GM12878 (cell line): ENCODE measurements at regions not wholly inside any gene's neighbourhood (a gene's known extent, or its start where the extent isn't known, plus 50 kb on each side); places are given as distances from the start of the nearest gene placed in this dataset.

ENCODE experiments used
- ATAC-seq: fragments of 200-7000 bp; cut with Tn5 transposase; 3 replicates; pipeline ENCODE4 v1.9.1; 2020; ENCODE audit warnings: mild to moderate bottlenecking, moderate library complexity
- BruUV-seq: library from RNA; stranded (reverse); fragments of 400-500 nt; replicated peaks from 2 replicates; lab custom pipeline; 2021; lab: Mats Ljungman, UMichigan
- CTCF ChIA-PET: fragments of 300-600 bp; sonication (Branson Sonifier 250); formaldehyde crosslinking; extraction: SDS; loops from one replicate; lab custom pipeline; 2021; ENCODE audit warnings: inconsistent platforms; lab: Yijun Ruan, JAX
- POLR2A ChIA-PET: fragments of 350-600 bp; formaldehyde crosslinking; extraction: SDS; loops from one replicate; lab custom pipeline; 2021; ENCODE audit warnings: inconsistent platforms; lab: Charles Lee
- RAD21 ChIA-PET: fragments of 300-600 bp; sonication (Branson Sonifier 250); formaldehyde crosslinking; loops from one replicate; lab custom pipeline; 2023; ENCODE audit warnings: antibody characterized with exemption; ENCODE audit not compliant: unreplicated experiment; lab: Charles Lee
- SMC1A ChIA-PET: fragments of 300-600 bp; sonication (Branson Sonifier 250); formaldehyde crosslinking; loops from one replicate; lab custom pipeline; 2023; ENCODE audit not compliant: unreplicated experiment, uncharacterized antibody; lab: Charles Lee
- DNase-seq: peaks from one replicate; pipeline ENCODE4 v3.0.0-alpha.2; 2011; ENCODE audit warnings: low read depth, low spot score
- FAIRE-seq: peaks from 3 replicates; lab custom pipeline; 2011; peaks lifted over from hg19 to GRCh38; lab: Jason Lieb, UNC
- H2AFZ ChIP-seq: 2 replicates; pipeline ENCODE4 v1.6.0; 2011; ENCODE audit warnings: low read depth, low read length, control low read depth; ENCODE audit not compliant: control insufficient read depth
- H3K27ac ChIP-seq: 2 replicates; pipeline ENCODE4 v1.5.1; 2011; ENCODE audit warnings: control low read depth; ENCODE audit not compliant: control insufficient read depth, insufficient read depth
- H3K27me3 ChIP-seq, 2 experiments: replicated peaks in 1 of 2; 2 replicates each; pipeline versions ENCODE4 v1.6.0 to v1.6.1; 2011; ENCODE audit warnings: low read length in 1 of 2; ENCODE audit not compliant: control insufficient read depth in 2 of 2, insufficient read depth in 2 of 2
- H3K36me3 ChIP-seq, 2 experiments: 2 replicates each; pipeline ENCODE4 v1.5.1; 2011; ENCODE audit warnings: low read length in 1 of 2; ENCODE audit not compliant: control insufficient read depth in 2 of 2, insufficient read depth in 2 of 2
- H3K4me1 ChIP-seq: 2 replicates; pipeline ENCODE4 v1.6.1; 2011; ENCODE audit warnings: mild to moderate bottlenecking, low read length, moderate library complexity, mixed read lengths; ENCODE audit not compliant: control insufficient read depth, insufficient read depth
- H3K4me2 ChIP-seq: 2 replicates; pipeline ENCODE4 v1.6.0; 2011; ENCODE audit warnings: control low read depth; ENCODE audit not compliant: control insufficient read depth, insufficient read depth
- H3K4me3 ChIP-seq: fragments of 200-600 bp; sonication (generic); 2 replicates; pipeline ENCODE4 v1.5.1; 2016
- H3K79me2 ChIP-seq: 2 replicates; pipeline ENCODE4 v1.6.0; 2011; ENCODE audit warnings: low read length; ENCODE audit not compliant: control insufficient read depth, insufficient read depth
- H3K9ac ChIP-seq: 2 replicates; pipeline ENCODE4 v1.8.0; 2011; ENCODE audit warnings: low read length, control low read depth, mixed read lengths; ENCODE audit not compliant: control insufficient read depth, insufficient read depth
- H3K9me3 ChIP-seq: replicated peaks from 3 replicates; pipeline ENCODE4 v1.5.1; 2011; ENCODE audit warnings: mild to moderate bottlenecking, low read length; ENCODE audit not compliant: control insufficient read depth, insufficient read depth
- H4K20me1 ChIP-seq: 2 replicates; pipeline ENCODE4 v1.6.0; 2011; ENCODE audit not compliant: control insufficient read depth, insufficient read depth
- CHD2 ChIP-seq: IDR thresholded peaks from 2 replicates; pipeline ENCODE4 v1.6.1; 2011; ENCODE audit warnings: low read depth, low read length, improper control_type of control experiment, borderline replicate concordance
- MTA2 ChIP-seq: fragments of 450-650 bp; IDR thresholded peaks from 2 replicates; pipeline ENCODE4 v1.6.1; 2016; ENCODE audit warnings: low read depth, mild to moderate bottlenecking, moderate library complexity
- NR2C1 ChIP-seq: fragments of 450-650 bp; IDR thresholded peaks from 2 replicates; pipeline ENCODE4 v1.6.1; 2017; ENCODE audit warnings: antibody characterized with exemption, mild to moderate bottlenecking, moderate library complexity
- NR2F1 ChIP-seq: fragments of 450-650 bp; conservative IDR thresholded peaks from 2 replicates; pipeline ENCODE4 v1.6.1; 2017; ENCODE audit warnings: mild to moderate bottlenecking
- RBBP5 ChIP-seq: fragments of 200-600 bp; sonication (generic); conservative IDR thresholded peaks from 2 replicates; pipeline ENCODE4 v1.6.1; 2016
- RCOR1 ChIP-seq: conservative IDR thresholded peaks from 2 replicates; pipeline ENCODE4 v1.6.1; 2012; ENCODE audit warnings: low read depth, low read length, improper control_type of control experiment
- SKIL ChIP-seq: fragments of 450-650 bp; IDR thresholded peaks from 2 replicates; pipeline ENCODE4 v1.6.1; 2017; ENCODE audit warnings: mild to moderate bottlenecking, low read depth, inconsistent platforms; ENCODE audit not compliant: poor library complexity, severe bottlenecking
- SPI1 ChIP-seq: IDR thresholded peaks from 2 replicates; pipeline ENCODE4 v1.6.1; 2011; ENCODE audit warnings: low read depth, mild to moderate bottlenecking, low read length, moderate library complexity, borderline replicate concordance; ENCODE audit not compliant: insufficient read depth
- ZSCAN29 ChIP-seq: fragments of 450-650 bp; IDR thresholded peaks from 2 replicates; pipeline ENCODE4 v1.6.1; 2017; ENCODE audit warnings: mild to moderate bottlenecking, moderate library complexity
- WGBS: methylation state at CpG from one replicate; pipeline ENCODE4 v1.1.6; 2016; ENCODE audit warnings: low lambda C conversion rate; ENCODE audit not compliant: insufficient replicate concordance, insufficient coverage; ENCODE audit errors: missing lambda C conversion rate; 5-methylcytosine and 5-hydroxymethylcytosine counted together
- in situ Hi-C: fragments of 300-500 bp; cut with MboI; formaldehyde crosslinking; loops from 9 replicates; pipeline ENCODE4 v1.14.3; 2018; ENCODE audit warnings: mixed read lengths
- intact Hi-C: fragments of 100-400 bp; cut with micrococcal nuclease; formaldehyde crosslinking; loops from one replicate; pipeline ENCODE4 v1.14.2; 2022; ENCODE audit not compliant: unreplicated experiment
- TF ChIP-seq, protein P1 (sequence below): IDR thresholded peaks from 2 replicates; pipeline ENCODE4 v1.6.1; 2011; ENCODE audit warnings: borderline replicate concordance, low read depth, mild to moderate bottlenecking, moderate library complexity, mixed read lengths, low read length; ENCODE audit not compliant: insufficient read depth; ENCODE audit errors: extremely low read length

DNA sequence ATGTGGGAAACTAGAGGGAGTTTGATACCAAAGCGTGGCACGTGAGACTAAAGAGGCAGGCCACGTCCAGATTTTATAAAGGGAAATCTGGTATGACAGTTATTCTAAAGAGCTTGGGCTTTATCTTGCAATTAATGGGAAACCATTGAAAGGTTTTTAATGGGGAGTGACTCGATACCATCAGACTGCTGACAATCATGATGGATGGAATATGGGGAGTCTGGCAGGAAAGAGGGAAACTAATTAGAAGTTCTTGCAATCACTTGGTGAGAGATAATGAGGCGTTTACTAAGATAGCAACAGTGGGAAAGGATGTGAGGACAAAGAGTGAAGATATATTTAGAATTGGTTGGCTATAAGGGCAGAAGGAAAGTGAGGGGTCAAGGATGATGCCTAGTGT, 94.0 kb downstream of the MBL2 start:
- Histone ChIP-seq H3K4me3 (no peak overlapping the region), H3K79me2 (no peaks in the 10 kb centered on the region), H3K9me3 (no peaks in the 10 kb centered on the region), H3K36me3 (no peaks in the 10 kb centered on the region), H3K4me2 (no peak overlapping the region), H4K20me1 (no peaks in the 10 kb centered on the region), H3K4me1 (no peaks in the 10 kb centered on the region), H3K27ac (no peak overlapping the region), H3K9ac (no peak overlapping the region), H2AFZ (no peak overlapping the region), H3K27me3 (no peaks in the 10 kb centered on the region)
- CTCF ChIA-PET, result no interaction called here
- DNase-seq, result no peak
- ATAC-seq, result no peak
- FAIRE-seq, result no peak
- 17% methylated on average over 5 of the region's 5 CpGs for WGBS
- in situ Hi-C loops, result no loop called here
- SMC1A ChIA-PET, result no interaction called here
- TF ChIP-seq RCOR1 (no peak), CHD2 (no peak), SPI1 (no peak), RBBP5 (no peak), ZSCAN29 (no peak), NR2F1 (no peak), MTA2 (no peak), SKIL (no peak), NR2C1 (no peak)
- TF ChIP-seq, protein P1, sequence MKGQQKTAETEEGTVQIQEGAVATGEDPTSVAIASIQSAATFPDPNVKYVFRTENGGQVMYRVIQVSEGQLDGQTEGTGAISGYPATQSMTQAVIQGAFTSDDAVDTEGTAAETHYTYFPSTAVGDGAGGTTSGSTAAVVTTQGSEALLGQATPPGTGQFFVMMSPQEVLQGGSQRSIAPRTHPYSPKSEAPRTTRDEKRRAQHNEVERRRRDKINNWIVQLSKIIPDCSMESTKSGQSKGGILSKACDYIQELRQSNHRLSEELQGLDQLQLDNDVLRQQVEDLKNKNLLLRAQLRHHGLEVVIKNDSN, result no peak
- RAD21 ChIA-PET, result no interaction called here
- POLR2A ChIA-PET, result no interaction called here
- intact Hi-C loops, result no loop called here
- no TSS peak for BruUV-seq
